Suprapubic skin (tissue), 4 donors: ENCODE measurements at regions not wholly inside any gene's neighbourhood (a gene's known extent, or its start where the extent isn't known, plus 50 kb on each side); places are given as distances from the start of the nearest gene placed in this dataset.

Experiments used
- DNase-seq, 2 donors: peaks; one replicate each; pipeline ENCODE4 v3.0.0-alpha.2; 2019; ENCODE audit warnings: low spot score in 2 of 2
- H3K27ac ChIP-seq: fragments of 200-600 bp; sonication (generic); one replicate; pipeline ENCODE4 v1.5.1; 2019
- H3K27me3 ChIP-seq: fragments of 200-600 bp; sonication (generic); one replicate; pipeline ENCODE4 v1.5.1; 2019
- H3K36me3 ChIP-seq: fragments of 200-600 bp; sonication (generic); one replicate; pipeline ENCODE4 v1.5.1; 2019
- H3K4me1 ChIP-seq: fragments of 200-600 bp; sonication (generic); one replicate; pipeline ENCODE4 v1.5.1; 2019
- H3K4me3 ChIP-seq: fragments of 200-600 bp; sonication (generic); one replicate; pipeline ENCODE4 v1.5.1; 2019; ENCODE audit warnings: mild to moderate bottlenecking
- H3K9me3 ChIP-seq: fragments of 200-600 bp; sonication (generic); one replicate; pipeline ENCODE4 v1.5.1; 2019
- CTCF ChIP-seq, 2 donors: fragments of 200-600 bp in 1 of 2; fragments of 450-650 bp in 1 of 2; sonication (generic) in 1 of 2; IDR thresholded peaks; one replicate each; pipeline ENCODE4 v1.5.1; 2016 to 2019; ENCODE audit warnings: antibody characterized with exemption in 2 of 2, mild to moderate bottlenecking in 1 of 2, moderate library complexity in 1 of 2
- EP300 ChIP-seq: sonication (generic); formaldehyde crosslinking; IDR thresholded peaks from one replicate; pipeline ENCODE4 v1.6.1; 2017; ENCODE audit warnings: antibody characterized with exemption
- POLR2A ChIP-seq, 2 donors: fragments of 450-650 bp; IDR thresholded peaks; one replicate each; pipeline ENCODE4 v1.6.1; 2017; ENCODE audit warnings: antibody characterized with exemption in 2 of 2, mild to moderate bottlenecking in 2 of 2, moderate library complexity in 2 of 2
- POLR2AphosphoS5 ChIP-seq, 3 donors: sonication (generic); formaldehyde crosslinking; IDR thresholded peaks; one replicate each; pipeline ENCODE4 v1.6.1; 2017; ENCODE audit warnings: antibody characterized with exemption in 3 of 3
- WGBS: methylation state at CpG from one replicate; pipeline ENCODE4 v1.1.5; 2018; 5-methylcytosine and 5-hydroxymethylcytosine counted together

GRCh38 chr6:40164345-40164755 lies 230.1 kb upstream of the MOCS1 start:
- DNase-seq: no peak
- TF ChIP-seq CTCF (IDR thresholded peaks at IDR 0.05) (no peak), POLR2AphosphoS5 (IDR thresholded peaks at IDR 0.05) (no peak), EP300 (no peak), POLR2A (IDR thresholded peaks at IDR 0.05) (no peak)
- Histone ChIP-seq H3K4me3 (peak overlapping the region; percentile 21), H3K4me1 (peaks cover 20% of the 10 kb centered on the region), H3K36me3 (no peaks in the 10 kb centered on the region), H3K27ac (no peak overlapping the region), H3K27me3 (no peaks in the 10 kb centered on the region), H3K9me3 (no peaks in the 10 kb centered on the region)
- 76% methylated on average over 8 of the region's 8 CpGs for WGBS

- no peak for DNase-seq
Measured at GRCh38 chr6:40163924-40164323, 229.7 kb upstream of the MOCS1 start.

GRCh38 chr6:40162074-40162473 lies 227.8 kb upstream of the MOCS1 start:
- 83% methylated on average over 5 of the region's 5 CpGs for WGBS
- no peak overlapping the region for H3K4me3 ChIP-seq
- no peak for DNase-seq
- H3K27ac ChIP-seq: no peak overlapping the region
- H3K4me1 ChIP-seq: peaks cover 18% of the 10 kb centered on the region
- H3K36me3 ChIP-seq: no peaks in the 10 kb centered on the region
- no peaks in the 10 kb centered on the region for H3K9me3 ChIP-seq
- TF ChIP-seq EP300 (no peak), POLR2AphosphoS5 (IDR thresholded peaks at IDR 0.05) (no peak), POLR2A (IDR thresholded peaks at IDR 0.05) (no peak), CTCF (IDR thresholded peaks at IDR 0.05) (no peak)
- H3K27me3 ChIP-seq: no peaks in the 10 kb centered on the region

More at GRCh38 chr6:40163924-40164323, 229.7 kb upstream of the MOCS1 start:
- Histone ChIP-seq H3K27ac (no peak overlapping the region), H3K4me1 (peaks cover 20% of the 10 kb centered on the region), H3K9me3 (no peaks in the 10 kb centered on the region), H3K27me3 (no peaks in the 10 kb centered on the region), H3K4me3 (peak overlapping the region; percentile 21), H3K36me3 (no peaks in the 10 kb centered on the region)
- WGBS: 67% methylated on average over 7 of the region's 7 CpGs
- no peak for TF ChIP-seq POLR2AphosphoS5 (IDR thresholded peaks at IDR 0.05)
- no peak for TF ChIP-seq CTCF (IDR thresholded peaks at IDR 0.05)

- 75% methylated on average over 3 of the region's 3 CpGs for WGBS
- no peak overlapping the region for H3K4me3 ChIP-seq
- TF ChIP-seq EP300: no peak
- TF ChIP-seq POLR2A (IDR thresholded peaks at IDR 0.05): no peak
- no peak for TF ChIP-seq CTCF (IDR thresholded peaks at IDR 0.05)
- TF ChIP-seq POLR2AphosphoS5 (IDR thresholded peaks at IDR 0.05): no peak
- no peak for DNase-seq
- peaks cover 8% of the 10 kb centered on the region for H3K4me1 ChIP-seq
- H3K27me3 ChIP-seq: peaks cover 9% of the 10 kb centered on the region
- no peak overlapping the region for H3K27ac ChIP-seq
- no peaks in the 10 kb centered on the region for H3K36me3 ChIP-seq
- no peaks in the 10 kb centered on the region for H3K9me3 ChIP-seq
Measured at GRCh38 chr6:40160826-40161225, 226.6 kb upstream of the MOCS1 start.

GRCh38 chr6:40159865-40160264 lies 225.6 kb upstream of the MOCS1 start:
- TF ChIP-seq EP300: no peak
- no peak for TF ChIP-seq POLR2A (IDR thresholded peaks at IDR 0.05)
- no peak for TF ChIP-seq POLR2AphosphoS5 (IDR thresholded peaks at IDR 0.05)
- TF ChIP-seq CTCF (IDR thresholded peaks at IDR 0.05): no peak
- H3K9me3 ChIP-seq: no peaks in the 10 kb centered on the region
- no peaks in the 10 kb centered on the region for H3K36me3 ChIP-seq
- peaks cover 9% of the 10 kb centered on the region for H3K27me3 ChIP-seq
- H3K4me3 ChIP-seq: no peak overlapping the region
- 48% methylated on average over 2 of the region's 2 CpGs for WGBS
- no peaks in the 10 kb centered on the region for H3K4me1 ChIP-seq
- DNase-seq: no peak
- no peak overlapping the region for H3K27ac ChIP-seq
